HG02571 (cell line): ENCODE measurements at regions not wholly inside any gene's neighbourhood (a gene's known extent, or its start where the extent isn't known, plus 50 kb on each side); places are given as distances from the start of the nearest gene placed in this dataset.

Experiments used
- ATAC-seq: cut with Tn5 transposase; IDR thresholded peaks from one replicate; pipeline ENCODE4 v1.9.1; 2021; ENCODE audit warnings: mild to moderate bottlenecking, moderate library complexity; ENCODE audit not compliant: unreplicated experiment

GRCh38 chr11:95495706-95496105 is 264.7 kb upstream of the SESN3 start:
- ATAC-seq, result no peak

- no peak for ATAC-seq
Observed at GRCh38 chr11:95494856-95495255, 263.9 kb upstream of the SESN3 start.

GRCh38 chr11:95494167-95494566 is 263.2 kb upstream of the SESN3 start:
- ATAC-seq, result no peak

- ATAC-seq, result no peak
Observed at GRCh38 chr11:95490625-95491024, 259.6 kb upstream of the SESN3 start.

GRCh38 chr11:95487938-95488337 is 256.9 kb upstream of the SESN3 start:
- ATAC-seq, result no peak

- ATAC-seq, result peak; percentile 100
Observed at GRCh38 chr11:95487391-95487790, 256.4 kb upstream of the SESN3 start.

GRCh38 chr11:95486979-95487378 is 256.0 kb upstream of the SESN3 start:
- ATAC-seq, result peak; percentile 3

GRCh38 chr11:95486466-95486865 is 255.5 kb upstream of the SESN3 start:
- no peak for ATAC-seq

GRCh38 chr11:95485115-95485900 is 254.3 kb upstream of the SESN3 start:
- ATAC-seq, result no peak

GRCh38 chr11:95483339-95483738 is 252.3 kb upstream of the SESN3 start:
- no peak for ATAC-seq

GRCh38 chr11:95478003-95478402 is 247.0 kb upstream of the SESN3 start:
- ATAC-seq, result no peak

- ATAC-seq, result no peak
Observed at GRCh38 chr11:95469258-95469657, 238.3 kb upstream of the SESN3 start.

- ATAC-seq, result no peak
Observed at GRCh38 chr11:95466416-95466815, 235.4 kb upstream of the SESN3 start.

GRCh38 chr11:95465887-95466286 is 234.9 kb upstream of the SESN3 start:
- ATAC-seq, result no peak

GRCh38 chr11:95461858-95462257 is 230.9 kb upstream of the SESN3 start:
- no peak for ATAC-seq

- ATAC-seq, result no peak
Observed at GRCh38 chr11:95461348-95461747, 230.3 kb upstream of the SESN3 start.

GRCh38 chr11:95459291-95460042 is 228.5 kb upstream of the SESN3 start:
- no peak for ATAC-seq

GRCh38 chr11:95456714-95457491 is 225.9 kb upstream of the SESN3 start:
- no peak for ATAC-seq

- peak; percentile 58 for ATAC-seq
Observed at GRCh38 chr11:95455228-95455970, 224.4 kb upstream of the SESN3 start.

- ATAC-seq, result no peak
Observed at GRCh38 chr11:95453616-95454171, 222.7 kb upstream of the SESN3 start.
